Epithelial cell of proximal tubule (primary cell): ENCODE measurements at regions not wholly inside any gene's neighbourhood (a gene's known extent, or its start where the extent isn't known, plus 50 kb on each side); places are given as distances from the start of the nearest gene placed in this dataset.
"Not testable (repeated sequence)": the region's sequence is repeated elsewhere in the genome, so short reads cannot be mapped to it uniquely, and the experiment has no call there.

Experiments
- DNase-seq: peaks from one replicate; pipeline ENCODE4 v3.0.0-alpha.2; 2011; ENCODE audit warnings: low read depth
- H3K4me3 ChIP-seq: 2 replicates; pipeline ENCODE4 v1.5.1; 2011; ENCODE audit warnings: low read depth, mild to moderate bottlenecking, low read length
- CTCF ChIP-seq: conservative IDR thresholded peaks from 2 replicates; pipeline ENCODE4 v1.5.1; 2012; ENCODE audit warnings: low read depth, mild to moderate bottlenecking, low read length

GRCh38 chr12:46065412-46066166 lies 75.2 kb upstream of the SCAF11 start:
- no peak for TF ChIP-seq CTCF
- H3K4me3 ChIP-seq: no peak overlapping the region
- DNase-seq: no peak

DNA sequence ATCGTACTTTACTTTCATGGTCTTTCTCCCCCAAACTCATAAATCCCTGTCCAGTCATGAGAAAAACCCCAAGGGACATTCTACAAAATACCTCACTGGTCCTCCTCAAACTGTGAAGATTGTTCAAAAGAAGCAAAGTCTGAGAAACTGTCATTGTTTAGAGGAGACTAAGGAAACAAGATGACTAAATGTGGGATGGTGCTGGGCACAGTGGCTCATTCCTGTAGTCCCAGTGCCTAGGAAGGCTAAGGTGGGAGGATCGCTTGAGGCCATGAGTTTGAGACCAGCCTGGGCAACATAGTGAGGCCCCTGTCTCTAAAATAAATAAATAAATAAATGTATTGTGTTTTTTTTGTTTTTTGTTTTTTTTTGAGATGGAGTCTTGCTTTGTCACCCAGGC lies 74.2 kb upstream of the SCAF11 start:
- no peak for TF ChIP-seq CTCF
- no peak overlapping the region for H3K4me3 ChIP-seq
- DNase-seq: no peak

DNA sequence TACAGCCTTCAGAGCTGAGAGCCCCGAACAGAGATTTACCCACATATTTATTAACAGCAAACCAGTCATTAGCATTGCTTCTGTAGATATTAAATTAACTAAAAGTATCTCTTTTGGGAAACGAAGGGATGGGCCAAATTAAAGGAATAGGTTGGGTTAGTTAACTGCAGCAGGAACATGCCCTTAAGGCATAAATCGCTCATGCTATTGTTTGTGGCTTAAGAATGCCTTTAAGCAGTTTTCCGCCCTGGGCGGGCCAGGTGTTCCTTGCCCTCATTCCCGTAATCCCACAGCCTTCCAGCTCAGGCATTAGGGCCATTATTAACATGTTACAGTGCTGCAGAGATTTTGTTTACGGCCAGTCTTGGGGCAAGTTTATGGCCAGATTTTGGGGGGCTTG lies 68.3 kb upstream of the SCAF11 start:
- H3K4me3 ChIP-seq, DNase-seq: not testable (repeated sequence)

- no peak overlapping the region for H3K4me3 ChIP-seq
- DNase-seq: no peak
- TF ChIP-seq CTCF: no peak
These were observed 60.4 kb upstream of the SCAF11 start for GRCh38 chr12:46050805-46051204.

DNA sequence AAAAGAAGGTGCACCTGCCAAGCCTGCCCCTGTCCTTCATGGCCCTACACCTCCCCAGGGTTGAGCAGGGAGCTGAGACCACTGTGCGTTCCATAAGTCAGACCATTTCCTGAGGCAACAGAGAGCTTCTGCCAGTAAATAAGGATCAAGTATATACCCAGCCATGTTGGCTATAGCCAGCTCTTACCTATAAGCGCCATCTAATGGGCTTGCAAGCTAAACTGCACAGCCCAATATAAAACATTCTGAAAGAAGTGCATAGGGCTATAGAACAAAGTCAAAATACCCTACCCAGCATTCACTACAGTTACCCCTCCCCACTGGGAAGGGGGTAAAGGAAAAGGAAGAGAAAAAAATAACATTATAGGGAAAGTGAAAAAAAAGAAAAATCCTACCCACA lies 59.3 kb upstream of the SCAF11 start:
- no peak for DNase-seq
- no peak for TF ChIP-seq CTCF
- H3K4me3 ChIP-seq: no peak overlapping the region

GRCh38 chr12:46046436-46046835 lies 56.1 kb upstream of the SCAF11 start:
- no peak overlapping the region for H3K4me3 ChIP-seq
- DNase-seq: no peak

GRCh38 chr12:46043972-46044520 lies 53.7 kb upstream of the SCAF11 start:
- no peak overlapping the region for H3K4me3 ChIP-seq
- no peak for TF ChIP-seq CTCF
- no peak for DNase-seq

More at GRCh38 chr12:46046436-46046835, 56.1 kb upstream of the SCAF11 start:
- TF ChIP-seq CTCF: no peak
